Hepatocyte (in vitro differentiated cells): ENCODE measurements at regions not wholly inside any gene's neighbourhood (a gene's known extent, or its start where the extent isn't known, plus 50 kb on each side); places are given as distances from the start of the nearest gene placed in this dataset.

Experiments
- EZH2phosphoT487 ChIP-seq: fragments of 200-600 bp; sonication (generic); IDR thresholded peaks from one replicate; pipeline ENCODE4 v1.6.1; 2018; ENCODE audit warnings: antibody characterized with exemption, mild to moderate bottlenecking, low read depth, moderate library complexity; ENCODE audit not compliant: unreplicated experiment, severe bottlenecking
- TF ChIP-seq, protein P1 (sequence below): fragments of 200-600 bp; sonication (generic); IDR thresholded peaks from 2 replicates; pipeline ENCODE4 v1.5.1; 2016; ENCODE audit warnings: antibody characterized with exemption, mild to moderate bottlenecking; ENCODE audit not compliant: poor library complexity

GRCh38 chr7:13151978-13152377 is 464.5 kb downstream of the ARL4A start:
- TF ChIP-seq, protein P1, sequence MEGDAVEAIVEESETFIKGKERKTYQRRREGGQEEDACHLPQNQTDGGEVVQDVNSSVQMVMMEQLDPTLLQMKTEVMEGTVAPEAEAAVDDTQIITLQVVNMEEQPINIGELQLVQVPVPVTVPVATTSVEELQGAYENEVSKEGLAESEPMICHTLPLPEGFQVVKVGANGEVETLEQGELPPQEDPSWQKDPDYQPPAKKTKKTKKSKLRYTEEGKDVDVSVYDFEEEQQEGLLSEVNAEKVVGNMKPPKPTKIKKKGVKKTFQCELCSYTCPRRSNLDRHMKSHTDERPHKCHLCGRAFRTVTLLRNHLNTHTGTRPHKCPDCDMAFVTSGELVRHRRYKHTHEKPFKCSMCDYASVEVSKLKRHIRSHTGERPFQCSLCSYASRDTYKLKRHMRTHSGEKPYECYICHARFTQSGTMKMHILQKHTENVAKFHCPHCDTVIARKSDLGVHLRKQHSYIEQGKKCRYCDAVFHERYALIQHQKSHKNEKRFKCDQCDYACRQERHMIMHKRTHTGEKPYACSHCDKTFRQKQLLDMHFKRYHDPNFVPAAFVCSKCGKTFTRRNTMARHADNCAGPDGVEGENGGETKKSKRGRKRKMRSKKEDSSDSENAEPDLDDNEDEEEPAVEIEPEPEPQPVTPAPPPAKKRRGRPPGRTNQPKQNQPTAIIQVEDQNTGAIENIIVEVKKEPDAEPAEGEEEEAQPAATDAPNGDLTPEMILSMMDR, result no peak
- TF ChIP-seq EZH2phosphoT487, result no peak
